Right lobe of liver (tissue), 4 donors: ENCODE measurements at regions not wholly inside any gene's neighbourhood (a gene's known extent, or its start where the extent isn't known, plus 50 kb on each side); places are given as distances from the start of the nearest gene placed in this dataset.

Experiments
- POLR2A ChIP-seq: fragments of 450-650 bp; IDR thresholded peaks from one replicate; pipeline ENCODE4 v1.6.1; 2017; ENCODE audit warnings: antibody characterized with exemption, mild to moderate bottlenecking
- TF ChIP-seq, protein P1 (sequence below), 4 donors: fragments of 200-600 bp in 3 of 4; fragments of 450-650 bp in 1 of 4; IDR thresholded peaks; one replicate each; pipeline versions ENCODE4 v1.5.1 to v1.8.0; 2016 to 2022; ENCODE audit warnings: antibody characterized with exemption in 4 of 4, mild to moderate bottlenecking in 2 of 4
- donor health status: DM: no; HTN: no; CAD: no.
- donor health status: DM: no; HTN: no; CAD: no.
- donor health status: DM: no; HTN: yes; CAD: no.

DNA sequence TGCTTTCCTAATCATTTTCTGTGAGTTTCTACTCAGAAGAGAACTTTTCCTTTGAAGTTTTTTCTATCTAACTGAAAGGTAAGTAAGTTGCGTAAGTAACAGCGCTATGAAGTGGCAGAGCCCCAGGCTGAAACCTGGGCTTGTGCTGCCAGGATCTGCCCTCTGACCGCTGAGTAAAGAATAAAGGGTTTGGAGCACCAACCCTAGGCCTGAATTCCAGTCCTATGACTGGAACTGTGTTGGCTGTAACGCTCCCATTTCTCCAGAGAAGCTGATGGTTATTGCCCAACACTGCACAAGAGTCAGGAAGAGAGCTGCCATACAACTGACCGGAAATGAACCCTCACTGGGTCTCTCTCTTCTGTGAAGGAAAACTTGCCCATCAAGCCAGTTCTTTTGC is 87.0 kb downstream of the FOXB1 start:
- TF ChIP-seq, protein P1, sequence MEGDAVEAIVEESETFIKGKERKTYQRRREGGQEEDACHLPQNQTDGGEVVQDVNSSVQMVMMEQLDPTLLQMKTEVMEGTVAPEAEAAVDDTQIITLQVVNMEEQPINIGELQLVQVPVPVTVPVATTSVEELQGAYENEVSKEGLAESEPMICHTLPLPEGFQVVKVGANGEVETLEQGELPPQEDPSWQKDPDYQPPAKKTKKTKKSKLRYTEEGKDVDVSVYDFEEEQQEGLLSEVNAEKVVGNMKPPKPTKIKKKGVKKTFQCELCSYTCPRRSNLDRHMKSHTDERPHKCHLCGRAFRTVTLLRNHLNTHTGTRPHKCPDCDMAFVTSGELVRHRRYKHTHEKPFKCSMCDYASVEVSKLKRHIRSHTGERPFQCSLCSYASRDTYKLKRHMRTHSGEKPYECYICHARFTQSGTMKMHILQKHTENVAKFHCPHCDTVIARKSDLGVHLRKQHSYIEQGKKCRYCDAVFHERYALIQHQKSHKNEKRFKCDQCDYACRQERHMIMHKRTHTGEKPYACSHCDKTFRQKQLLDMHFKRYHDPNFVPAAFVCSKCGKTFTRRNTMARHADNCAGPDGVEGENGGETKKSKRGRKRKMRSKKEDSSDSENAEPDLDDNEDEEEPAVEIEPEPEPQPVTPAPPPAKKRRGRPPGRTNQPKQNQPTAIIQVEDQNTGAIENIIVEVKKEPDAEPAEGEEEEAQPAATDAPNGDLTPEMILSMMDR (IDR thresholded peaks at IDR 0.05): no peak
- no peak for TF ChIP-seq POLR2A
